Endothelial cell of umbilical vein (primary cell): ENCODE measurements at regions not wholly inside any gene's neighbourhood (a gene's known extent, or its start where the extent isn't known, plus 50 kb on each side); places are given as distances from the start of the nearest gene placed in this dataset.

Experiments used
- BruUV-seq: library from RNA; stranded (reverse); fragments of 400-500 nt; replicated peaks from 2 replicates; lab custom pipeline; 2021; lab: Mats Ljungman, UMichigan
- CTCF ChIA-PET: fragments of 300-600, 350-600 bp; sonication (Branson Sonifier 250); formaldehyde crosslinking; loops from one replicate; lab custom pipeline; 2021; ENCODE audit warnings: antibody characterized with exemption, inconsistent platforms; lab: Charles Lee
- POLR2A ChIA-PET: fragments of 300-600, 350-600 bp; sonication (Branson Sonifier 250); formaldehyde crosslinking; loops from one replicate; lab custom pipeline; 2021; ENCODE audit warnings: antibody characterized with exemption, inconsistent platforms; lab: Charles Lee
- DNase-seq: peaks from one replicate; pipeline ENCODE4 v3.0.0-alpha.2; 2011; ENCODE audit warnings: low read depth, low spot score
- FAIRE-seq: peaks from 2 replicates; lab custom pipeline; 2011; peaks lifted over from hg19 to GRCh38; lab: Jason Lieb, UNC
- H2AFZ ChIP-seq: 2 replicates; pipeline ENCODE4 v1.6.0; 2012; ENCODE audit warnings: low read depth, low read length, control low read depth, inconsistent platforms
- H3K27ac ChIP-seq: 2 replicates; pipeline ENCODE4 v1.5.1; 2011; ENCODE audit warnings: low read depth, mild to moderate bottlenecking, control low read depth, low read length, moderate library complexity; ENCODE audit not compliant: insufficient read depth
- H3K27me3 ChIP-seq, 2 experiments: 2 replicates each; pipeline versions ENCODE4 v1.6.0 to v1.6.1; 2011; ENCODE audit warnings: low read length in 2 of 2, mixed read lengths in 1 of 2; ENCODE audit not compliant: control insufficient read depth in 2 of 2, insufficient read depth in 2 of 2
- H3K36me3 ChIP-seq, 2 experiments: 2 replicates in 1 of 2; 3 replicates in 1 of 2; pipeline ENCODE4 v1.5.1; 2011; ENCODE audit warnings: low read length in 2 of 2, mild to moderate bottlenecking in 1 of 2, moderate library complexity in 1 of 2; ENCODE audit not compliant: control insufficient read depth in 2 of 2, insufficient read depth in 2 of 2; ENCODE audit errors: extremely low read depth in 1 of 2
- H3K4me1 ChIP-seq: 3 replicates; pipeline ENCODE4 v1.5.1; 2011; ENCODE audit warnings: mild to moderate bottlenecking, low read length; ENCODE audit not compliant: control insufficient read depth, insufficient read depth; ENCODE audit errors: extremely low read depth
- H3K4me2 ChIP-seq: 2 replicates; pipeline ENCODE4 v1.6.1; 2011; ENCODE audit warnings: low read length, control low read depth, mixed read lengths; ENCODE audit not compliant: insufficient read depth
- H3K4me3 ChIP-seq, 3 experiments: fragments of 200-600 bp in 1 of 3; sonication (generic), shearing (Covaris generic) in 1 of 3; replicated peaks in 1 of 3; 2 replicates each; pipeline ENCODE4 v1.5.1; 2011 to 2016; ENCODE audit warnings: control low read depth in 3 of 3, low read length in 3 of 3, mild to moderate bottlenecking in 2 of 3, inconsistent platforms in 1 of 3, low read depth in 1 of 3, moderate library complexity in 1 of 3; ENCODE audit not compliant: insufficient read depth in 1 of 3
- H3K79me2 ChIP-seq: 2 replicates; pipeline ENCODE4 v1.6.0; 2012; ENCODE audit warnings: low read length, inconsistent platforms; ENCODE audit not compliant: control insufficient read depth, insufficient read depth
- H3K9ac ChIP-seq: replicated peaks from 2 replicates; pipeline ENCODE3; 2011; ENCODE audit warnings: low read length, control low read depth; ENCODE audit not compliant: insufficient read depth; ENCODE audit errors: extremely low read depth
- H3K9me1 ChIP-seq: replicated peaks from 3 replicates; pipeline ENCODE4 v1.6.0; 2011; ENCODE audit warnings: mild to moderate bottlenecking, low read length; ENCODE audit not compliant: control insufficient read depth, insufficient read depth; ENCODE audit errors: extremely low read depth
- H3K9me3 ChIP-seq: replicated peaks from 2 replicates; pipeline ENCODE4 v1.5.1; 2012; ENCODE audit warnings: low read length, inconsistent platforms; ENCODE audit not compliant: control insufficient read depth, insufficient read depth
- H4K20me1 ChIP-seq: replicated peaks from 2 replicates; pipeline ENCODE3; 2011; ENCODE audit warnings: mild to moderate bottlenecking, low read length; ENCODE audit not compliant: control insufficient read depth, insufficient read depth; ENCODE audit errors: extremely low read depth
- CTCF ChIP-seq, 2 donors: IDR thresholded peaks; 1 replicate in 1 of 2; 2 replicates in 1 of 2; pipeline ENCODE4 v1.5.1; 2011; ENCODE audit warnings: low read length in 2 of 2, mild to moderate bottlenecking in 2 of 2, moderate library complexity in 2 of 2, control low read depth in 1 of 2, inconsistent platforms in 1 of 2, low read depth in 1 of 2; ENCODE audit not compliant: insufficient read depth in 1 of 2; ENCODE audit errors: extremely low read depth in 1 of 2
- EZH2 ChIP-seq: IDR thresholded peaks from 2 replicates; pipeline ENCODE4 v1.6.1; 2012; ENCODE audit warnings: borderline replicate concordance, low read depth, mild to moderate bottlenecking, moderate library complexity, low read length, inconsistent platforms; ENCODE audit not compliant: severe bottlenecking
- FOS ChIP-seq: IDR thresholded peaks from 2 replicates; pipeline ENCODE4 v1.6.1; 2011; ENCODE audit warnings: mild to moderate bottlenecking, low read length, moderate library complexity, borderline replicate concordance; ENCODE audit not compliant: insufficient read depth
- GATA2 ChIP-seq: IDR thresholded peaks from 2 replicates; pipeline ENCODE4 v1.7.0; 2011; ENCODE audit warnings: low read depth, mild to moderate bottlenecking, moderate library complexity, mixed read lengths, low read length; ENCODE audit not compliant: insufficient read length, insufficient read depth
- JUN ChIP-seq: IDR thresholded peaks from 2 replicates; pipeline ENCODE4 v1.6.1; 2011; ENCODE audit warnings: borderline replicate concordance, low read depth; ENCODE audit not compliant: insufficient read length, insufficient read depth
- MAX ChIP-seq: IDR thresholded peaks from 2 replicates; pipeline ENCODE4 v1.6.1; 2011; ENCODE audit not compliant: insufficient read depth, insufficient read length
- MYC ChIP-seq: IDR thresholded peaks from one replicate; pipeline ENCODE4 v1.6.1; 2011; ENCODE audit warnings: mild to moderate bottlenecking, low read depth, low read length
- POLR2A ChIP-seq: IDR thresholded peaks from 2 replicates; pipeline ENCODE4 v1.6.1; 2012; ENCODE audit warnings: low read depth, mild to moderate bottlenecking, control low read depth, low read length
- POLR2AphosphoS5 ChIP-seq: IDR thresholded peaks from 2 replicates; pipeline ENCODE4 v1.6.1; 2012; ENCODE audit warnings: low read depth, mild to moderate bottlenecking, control low read depth, low read length, moderate library complexity; ENCODE audit not compliant: insufficient read depth
- dilution Hi-C: fragments of 300-500 bp; cut with MboI; formaldehyde crosslinking; loops from one replicate; pipeline ENCODE4 v1.15.0; 2019; ENCODE audit warnings: low sequenced_read_pairs; ENCODE audit not compliant: extremely low pct_ligation_motif_present
- intact Hi-C: fragments of 100-400 bp; cut with micrococcal nuclease; formaldehyde crosslinking; loops from one replicate; pipeline ENCODE4 v1.10.0; 2022

- Histone ChIP-seq H3K9me1 (no peaks in the 10 kb centered on the region), H3K36me3 (no peaks in the 10 kb centered on the region), H3K4me1 (no peaks in the 10 kb centered on the region), H3K4me2 (no peak overlapping the region), H3K4me3 (no peak overlapping the region), H4K20me1 (no peaks in the 10 kb centered on the region), H3K27ac (no peak overlapping the region), H3K27me3 (no peaks in the 10 kb centered on the region), H2AFZ (no peak overlapping the region), H3K9me3 (peaks cover 4% of the 10 kb centered on the region), H3K9ac (no peak overlapping the region), H3K79me2 (no peaks in the 10 kb centered on the region)
- intact Hi-C loops (no loop called here), dilution Hi-C loops (no loop called here)
- no TSS peak for BruUV-seq
- no peak for TF ChIP-seq GATA2
- no peak for TF ChIP-seq FOS
- TF ChIP-seq MYC = no peak
- no peak for TF ChIP-seq EZH2
- no peak for TF ChIP-seq POLR2AphosphoS5
- no peak for TF ChIP-seq CTCF (IDR thresholded peaks at IDR 0.05; ENCODE audit: extremely low read depth in 1 of 2, insufficient read depth in 1 of 2, low read depth in 1 of 2, low read length in 2 of 2)
- TF ChIP-seq JUN = no peak
- no peak for TF ChIP-seq POLR2A
- no peak for TF ChIP-seq MAX
- ChIA-PET POLR2A (no interaction called here), CTCF (no interaction called here)
- no peak for DNase-seq
- no peak for FAIRE-seq
Measured at GRCh38 chr2:153394247-153394646, 84.3 kb downstream of the RPRM start.
